ENCODE measurements at regions not wholly inside any gene's neighbourhood (a gene's known extent, or its start where the extent isn't known, plus 50 kb on each side); places are given as distances from the start of the nearest gene placed in this dataset.

DNA sequence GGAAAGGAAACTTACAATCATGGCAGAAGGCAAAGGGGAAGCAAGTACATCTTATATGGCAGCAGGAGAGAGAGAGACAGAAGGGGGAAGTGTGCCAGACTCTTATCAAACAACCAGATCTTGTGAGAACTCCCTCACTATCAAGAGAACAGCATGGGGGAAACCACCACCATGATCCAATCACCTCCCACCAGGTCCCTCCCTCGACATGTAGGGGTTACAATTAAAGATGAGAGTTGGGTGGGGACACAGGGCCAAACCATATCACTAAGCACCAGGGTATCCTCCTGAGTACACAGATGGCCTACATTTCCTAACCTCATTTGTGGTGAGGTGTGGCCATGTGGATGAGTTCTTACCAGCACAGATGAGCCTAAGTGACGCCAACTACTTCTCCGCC lies 348.6 kb upstream of the ZFHX3 start:
- no peak overlapping the region for H4K91ac ChIP-seq (replicated peaks; ENCODE audit: insufficient read length, low read length)
- H3K23ac ChIP-seq (ENCODE audit: insufficient read length), result no peak overlapping the region
- H2BK12ac ChIP-seq (ENCODE audit: low read depth, low read length), result no peak overlapping the region
- H2BK5ac ChIP-seq (ENCODE audit: low read depth, low read length), result no peak overlapping the region
- no peak overlapping the region for H3K56ac ChIP-seq (replicated peaks; ENCODE audit: insufficient read length, low read depth, low read length)
- no peak overlapping the region for H3K4me2 ChIP-seq (ENCODE audit: insufficient read depth in 1 of 2, low read depth in 2 of 2, low read length in 2 of 2)
- no peaks in the 10 kb centered on the region for H3K27me3 ChIP-seq (replicated peaks in 1 of 4; ENCODE audit: control insufficient read depth in 3 of 4, extremely low read depth in 1 of 4, insufficient read depth in 3 of 4, low read length in 3 of 4)
- POLR2A ChIA-PET (ENCODE audit: partially characterized antibody), result no interaction called here
- H3K9me3 ChIP-seq (ENCODE audit: insufficient read depth in 2 of 2, low read depth in 1 of 2, low read length in 1 of 2), result no peaks in the 10 kb centered on the region
- no peak overlapping the region for H4K5ac ChIP-seq (ENCODE audit: insufficient read length, low read depth, low read length)
- H3K4me1 ChIP-seq (replicated peaks in 1 of 4; ENCODE audit: control insufficient read depth in 3 of 4, insufficient read depth in 4 of 4, low read length in 3 of 4), result no peaks in the 10 kb centered on the region; a peak in 1 of 7 replicates
- H2AK5ac ChIP-seq (ENCODE audit: low read depth, low read length), result no peak overlapping the region
- no peaks in the 10 kb centered on the region for H4K20me1 ChIP-seq (replicated peaks in 1 of 2; ENCODE audit: control insufficient read depth in 1 of 2, insufficient read depth in 2 of 2, low read length in 2 of 2)
- DNase-seq (ENCODE audit: low read depth in 1 of 2, low spot score in 2 of 2), result no peak
- TF ChIP-seq ASH2L (IDR thresholded peaks at IDR 0.05; ENCODE audit: low read length) (no peak), SIX5 (IDR thresholded peaks at IDR 0.05; ENCODE audit: low read depth, low read length) (no peak), GTF2F1 (IDR thresholded peaks at IDR 0.05; ENCODE audit: borderline replicate concordance, low read depth, low read length) (no peak), ZNF274 (IDR thresholded peaks at IDR 0.05; ENCODE audit: borderline replicate concordance, extremely low read depth, low read length) (no peak), YY1 (IDR thresholded peaks at IDR 0.05; ENCODE audit: low read depth, low read length) (no peak), RXRA (IDR thresholded peaks at IDR 0.05; ENCODE audit: insufficient read depth, low read depth, low read length) (no peak), SP4 (IDR thresholded peaks at IDR 0.05; ENCODE audit: low read length) (no peak), KDM5A (IDR thresholded peaks at IDR 0.05; ENCODE audit: low read length) (no peak), BCL11A (IDR thresholded peaks at IDR 0.05; ENCODE audit: low read depth in 2 of 2, low read length in 2 of 2) (no peak), POLR2A (IDR thresholded peaks at IDR 0.05; ENCODE audit: control extremely low read depth in 1 of 2, low read depth in 2 of 2, low read length in 2 of 2) (no peak), EP300 (IDR thresholded peaks at IDR 0.05; ENCODE audit: borderline replicate concordance in 1 of 2, low read depth in 2 of 2, low read length in 2 of 2) (no peak), GABPA (IDR thresholded peaks at IDR 0.05; ENCODE audit: borderline replicate concordance, insufficient read depth, low read length) (no peak)
- TF ChIP-seq, protein P1, sequence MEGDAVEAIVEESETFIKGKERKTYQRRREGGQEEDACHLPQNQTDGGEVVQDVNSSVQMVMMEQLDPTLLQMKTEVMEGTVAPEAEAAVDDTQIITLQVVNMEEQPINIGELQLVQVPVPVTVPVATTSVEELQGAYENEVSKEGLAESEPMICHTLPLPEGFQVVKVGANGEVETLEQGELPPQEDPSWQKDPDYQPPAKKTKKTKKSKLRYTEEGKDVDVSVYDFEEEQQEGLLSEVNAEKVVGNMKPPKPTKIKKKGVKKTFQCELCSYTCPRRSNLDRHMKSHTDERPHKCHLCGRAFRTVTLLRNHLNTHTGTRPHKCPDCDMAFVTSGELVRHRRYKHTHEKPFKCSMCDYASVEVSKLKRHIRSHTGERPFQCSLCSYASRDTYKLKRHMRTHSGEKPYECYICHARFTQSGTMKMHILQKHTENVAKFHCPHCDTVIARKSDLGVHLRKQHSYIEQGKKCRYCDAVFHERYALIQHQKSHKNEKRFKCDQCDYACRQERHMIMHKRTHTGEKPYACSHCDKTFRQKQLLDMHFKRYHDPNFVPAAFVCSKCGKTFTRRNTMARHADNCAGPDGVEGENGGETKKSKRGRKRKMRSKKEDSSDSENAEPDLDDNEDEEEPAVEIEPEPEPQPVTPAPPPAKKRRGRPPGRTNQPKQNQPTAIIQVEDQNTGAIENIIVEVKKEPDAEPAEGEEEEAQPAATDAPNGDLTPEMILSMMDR (IDR thresholded peaks at IDR 0.05; ENCODE audit: control extremely low read depth in 1 of 3, insufficient read depth in 1 of 3, low read depth in 1 of 3, low read length in 3 of 3), result no peak
- H2BK20ac ChIP-seq (ENCODE audit: low read length), result no peak overlapping the region
- FAIRE-seq, result no peak
- no peak overlapping the region for H2BK120ac ChIP-seq (replicated peaks; ENCODE audit: low read depth, low read length)
- CTCF ChIA-PET (ENCODE audit: partially characterized antibody), result no interaction called here
- H3K79me1 ChIP-seq (ENCODE audit: low read depth, low read length), result no peaks in the 10 kb centered on the region
- H3K36me3 ChIP-seq (ENCODE audit: control insufficient read depth in 2 of 4, insufficient read depth in 4 of 4, low read length in 3 of 4), result no peaks in the 10 kb centered on the region
- H3K9ac ChIP-seq (replicated peaks in 1 of 4; ENCODE audit: extremely low read depth in 1 of 4, low read depth in 3 of 4, low read length in 3 of 4), result no peak overlapping the region; a peak in 1 of 7 replicates
- H2AFZ ChIP-seq (ENCODE audit: low read length), result no peak overlapping the region
- H3K79me2 ChIP-seq (ENCODE audit: control insufficient read depth in 1 of 2, insufficient read depth in 2 of 2, low read length in 2 of 2), result no peaks in the 10 kb centered on the region
- no peak overlapping the region for H3K18ac ChIP-seq (ENCODE audit: extremely low read depth, low read length)
- no peak overlapping the region for H2BK15ac ChIP-seq (ENCODE audit: low read length)
- H3K4ac ChIP-seq (replicated peaks; ENCODE audit: insufficient read length, low read depth, low read length), result no peak overlapping the region
- no peak overlapping the region for H4K8ac ChIP-seq (ENCODE audit: extremely low read depth, insufficient read depth, low read length)
- WGBS, 2 experiments (ENCODE audit: extremely low coverage in 1 of 2, insufficient coverage in 1 of 2, insufficient read length in 1 of 2, insufficient replicate concordance in 2 of 2, low coverage in 1 of 2, low lambda C conversion rate in 2 of 2, missing lambda C conversion rate in 1 of 2), result 89% methylated on average over 3 of the region's 3 CpGs; no CpG with 5 or more reads in 1 of the 2 experiments
- H3K27ac ChIP-seq (ENCODE audit: low read depth, low read length), result no peak overlapping the region
- no peak overlapping the region for H3K14ac ChIP-seq (ENCODE audit: insufficient read length)
- H3K4me3 ChIP-seq (ENCODE audit: extremely low read depth in 1 of 4, insufficient read depth in 2 of 4, low read depth in 3 of 4, low read length in 4 of 4), result no peak overlapping the region
- H3K23me2 ChIP-seq (ENCODE audit: low read depth, low read length), result no peaks in the 10 kb centered on the region; the same call in 1 of the 2 replicates

Data from H1 (cell line).